NCI-H128 (cell line): ENCODE measurements at regions not wholly inside any gene's neighbourhood (a gene's known extent, or its start where the extent isn't known, plus 50 kb on each side); places are given as distances from the start of the nearest gene placed in this dataset.

Source experiments
- DNase-seq: peaks from one replicate; lab custom pipeline; 2025; ENCODE audit not compliant: unreplicated experiment; lab: John Stamatoyannopoulos, UW

GRCh38 chr9:31071606-31072286, 1312.7 kb upstream of the ACO1 start:
- DNase-seq = no peak

GRCh38 chr9:31078175-31078574, 1306.3 kb upstream of the ACO1 start:
- DNase-seq = no peak

- no peak for DNase-seq
Measured at GRCh38 chr9:31084350-31084749, 1300.1 kb upstream of the ACO1 start.

DNA sequence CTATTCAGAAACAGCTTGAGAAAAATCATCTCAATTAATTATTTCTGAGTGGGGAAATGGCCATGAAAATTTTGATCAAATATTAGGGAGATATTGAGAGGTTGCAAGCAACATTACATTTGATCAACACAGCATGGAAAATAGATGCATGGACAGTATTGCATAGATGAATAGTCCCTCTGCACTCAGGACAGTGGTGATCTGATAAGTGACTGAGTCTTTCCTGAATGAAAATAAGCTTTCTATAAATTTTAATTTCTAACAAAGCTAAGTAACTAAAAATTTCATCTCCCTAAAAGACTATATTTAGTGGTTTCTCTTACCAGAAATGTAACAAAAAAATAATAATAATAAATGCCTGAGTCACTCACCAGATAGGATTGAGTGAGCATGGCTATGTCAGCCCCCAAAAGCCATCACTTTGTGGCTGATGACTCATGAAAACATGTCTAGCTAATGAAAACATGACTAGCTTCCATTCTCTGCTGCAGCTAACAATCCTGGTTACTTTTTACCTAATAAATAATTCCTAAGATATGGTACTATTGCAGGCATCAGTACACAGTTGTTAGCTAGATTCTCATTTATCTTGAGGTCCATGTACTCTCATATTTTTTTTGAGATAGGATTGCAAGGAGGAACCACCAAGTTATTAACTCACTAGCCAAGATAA, 1294.8 kb upstream of the ACO1 start:
- DNase-seq = no peak

GRCh38 chr9:31100311-31100710, 1284.1 kb upstream of the ACO1 start:
- no peak for DNase-seq

- no peak for DNase-seq
Measured at GRCh38 chr9:31103836-31104235, 1280.6 kb upstream of the ACO1 start.

- DNase-seq = no peak
Measured at GRCh38 chr9:31104249-31104648, 1280.2 kb upstream of the ACO1 start.

DNA sequence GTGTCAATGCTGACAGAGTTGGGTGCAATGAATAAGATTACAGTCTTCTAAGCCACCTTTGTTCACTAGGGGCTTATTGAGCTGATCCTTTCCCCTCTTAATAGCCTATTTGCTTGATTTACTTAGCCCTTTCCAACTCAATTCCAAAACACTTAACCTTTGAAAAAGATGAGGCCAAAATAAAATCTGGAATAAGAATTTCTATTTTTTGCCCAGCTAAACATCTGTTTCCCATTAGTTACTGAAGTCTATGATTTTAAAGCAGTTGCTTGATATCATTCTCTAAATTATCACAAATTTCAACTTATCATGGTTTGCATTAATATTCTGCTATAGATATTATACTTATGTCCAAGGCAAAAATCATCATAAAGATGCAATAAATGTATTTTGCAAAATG, 1272.0 kb upstream of the ACO1 start:
- no peak for DNase-seq

- DNase-seq = no peak
Measured at GRCh38 chr9:31114346-31114745, 1270.1 kb upstream of the ACO1 start.

GRCh38 chr9:31119890-31120454, 1264.5 kb upstream of the ACO1 start:
- DNase-seq = no peak

DNA sequence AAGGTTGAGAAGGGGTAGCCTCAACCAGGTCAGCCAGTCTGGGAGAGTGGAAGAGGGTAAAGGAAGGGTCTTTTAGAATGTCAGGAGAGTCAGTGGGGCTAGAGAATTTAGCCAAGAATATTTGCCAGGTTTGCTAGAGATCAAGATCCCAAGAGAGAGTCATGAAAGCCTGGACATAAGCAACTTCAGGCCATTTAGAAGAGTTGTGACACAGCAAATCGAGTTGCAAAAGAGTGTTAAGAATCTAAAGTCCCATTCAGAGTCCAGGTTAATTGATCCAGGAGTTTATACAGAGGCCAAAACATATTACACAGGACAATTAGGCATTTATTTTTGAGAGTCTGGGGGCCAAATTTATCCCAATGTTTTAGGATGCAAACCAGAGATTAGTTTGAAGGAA, 1260.1 kb upstream of the ACO1 start:
- no peak for DNase-seq

DNA sequence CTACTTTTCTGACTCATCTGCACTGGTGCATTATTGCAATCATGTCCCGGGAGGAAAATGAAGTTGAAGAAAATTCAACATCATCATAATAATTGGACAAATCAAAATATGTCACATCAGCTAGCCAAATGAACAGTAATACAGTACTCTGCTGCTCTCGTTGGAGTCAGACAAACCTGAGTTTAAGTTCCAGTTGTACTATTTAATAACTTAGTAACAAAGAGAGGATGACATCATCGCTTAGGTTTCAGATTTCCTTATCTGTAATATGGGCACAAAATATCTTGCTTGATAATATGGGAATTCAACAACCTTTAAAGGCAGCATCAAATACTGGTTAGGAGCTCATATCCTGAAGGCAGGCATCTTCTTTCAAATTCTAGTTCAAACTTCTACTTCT, 1248.9 kb upstream of the ACO1 start:
- no peak for DNase-seq

DNA sequence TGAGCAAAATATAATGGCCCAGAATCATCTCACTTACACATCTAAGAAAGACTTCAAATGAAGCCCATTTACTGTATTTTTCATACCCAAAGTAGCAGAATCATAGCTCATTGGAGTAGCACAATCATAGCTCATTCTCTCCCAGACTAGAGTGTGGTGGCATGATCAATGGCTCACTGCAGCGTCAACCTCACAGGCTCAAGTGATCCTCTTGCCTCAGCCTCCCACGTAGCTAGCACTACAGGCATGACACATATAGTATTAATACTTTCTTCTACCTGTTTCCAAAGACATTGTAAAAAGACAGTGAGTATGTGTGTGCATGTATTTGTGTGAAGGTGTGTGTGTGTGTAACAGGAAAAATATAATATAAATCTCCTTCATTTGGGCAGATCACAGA, 1247.9 kb upstream of the ACO1 start:
- no peak for DNase-seq

GRCh38 chr9:31137176-31138160, 1247.0 kb upstream of the ACO1 start:
- no peak for DNase-seq

DNA sequence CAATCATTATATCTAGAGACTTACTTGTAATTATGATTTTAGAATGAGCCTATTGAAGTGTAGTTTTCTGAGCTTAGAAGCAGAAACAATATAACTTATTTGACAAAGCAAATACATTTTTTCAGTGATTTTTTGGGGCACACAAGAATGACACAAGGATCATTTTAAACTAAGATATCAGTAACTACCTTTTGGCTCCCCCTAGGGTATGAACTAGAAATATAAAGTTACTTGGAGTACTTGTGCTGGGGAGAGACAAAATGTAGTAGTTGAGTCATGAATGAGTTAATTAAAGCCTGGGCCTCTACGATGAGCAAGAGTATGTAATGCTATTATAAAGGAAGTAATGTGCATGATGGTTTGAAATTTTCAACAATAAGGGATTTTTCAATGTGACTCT, 1244.1 kb upstream of the ACO1 start:
- no peak for DNase-seq

DNA sequence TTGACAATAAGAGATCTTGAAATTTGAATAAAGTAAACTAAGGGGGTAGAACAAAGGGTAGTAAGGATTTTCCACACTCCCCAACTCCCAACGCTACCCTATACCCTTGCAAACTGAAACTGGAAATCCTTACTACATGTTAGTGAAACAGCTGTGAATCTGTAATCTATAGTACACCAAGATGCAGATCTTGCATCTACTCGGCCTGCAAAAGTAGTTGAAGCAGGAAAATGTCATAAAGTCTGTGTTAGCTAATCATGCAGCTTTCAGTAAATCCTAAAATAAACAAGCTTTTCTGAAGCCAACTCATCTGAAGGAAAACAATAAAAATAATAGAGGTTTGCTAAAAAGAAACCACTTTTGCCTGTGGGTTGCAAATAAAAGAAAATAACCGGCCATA, 1242.0 kb upstream of the ACO1 start:
- no peak for DNase-seq

GRCh38 chr9:31144614-31145013, 1239.8 kb upstream of the ACO1 start:
- DNase-seq = no peak

DNA sequence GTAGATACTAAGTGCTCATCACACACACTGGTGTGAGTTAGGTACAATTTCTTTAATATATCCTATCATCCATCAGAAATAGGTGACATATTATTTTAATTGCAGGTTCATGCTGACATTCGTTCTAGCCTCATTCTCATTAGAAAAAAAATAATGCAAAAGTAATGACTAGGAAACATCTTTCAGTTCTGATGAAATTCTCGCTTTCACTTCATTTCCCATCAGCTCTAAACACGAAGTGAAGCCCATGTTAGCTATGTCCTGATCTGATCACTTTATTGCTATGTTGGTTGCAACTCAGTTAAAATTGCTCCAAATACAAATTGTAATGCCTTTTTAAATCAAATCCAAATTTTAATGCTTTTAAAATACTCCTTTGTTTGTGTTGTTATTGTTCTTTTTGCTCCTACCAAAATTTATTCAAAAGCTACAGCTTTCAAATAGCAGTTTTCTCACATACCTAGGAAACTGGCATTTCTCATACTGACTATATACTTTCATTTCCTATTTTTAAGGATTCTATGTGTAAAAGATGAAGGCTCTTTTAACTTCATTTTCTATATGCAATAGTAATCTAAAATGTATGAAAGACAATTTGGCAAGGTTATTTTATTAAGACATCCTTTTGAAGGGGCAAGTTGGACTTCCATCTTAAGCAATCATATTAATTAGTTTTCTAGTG, 1237.8 kb upstream of the ACO1 start:
- no peak for DNase-seq

DNA sequence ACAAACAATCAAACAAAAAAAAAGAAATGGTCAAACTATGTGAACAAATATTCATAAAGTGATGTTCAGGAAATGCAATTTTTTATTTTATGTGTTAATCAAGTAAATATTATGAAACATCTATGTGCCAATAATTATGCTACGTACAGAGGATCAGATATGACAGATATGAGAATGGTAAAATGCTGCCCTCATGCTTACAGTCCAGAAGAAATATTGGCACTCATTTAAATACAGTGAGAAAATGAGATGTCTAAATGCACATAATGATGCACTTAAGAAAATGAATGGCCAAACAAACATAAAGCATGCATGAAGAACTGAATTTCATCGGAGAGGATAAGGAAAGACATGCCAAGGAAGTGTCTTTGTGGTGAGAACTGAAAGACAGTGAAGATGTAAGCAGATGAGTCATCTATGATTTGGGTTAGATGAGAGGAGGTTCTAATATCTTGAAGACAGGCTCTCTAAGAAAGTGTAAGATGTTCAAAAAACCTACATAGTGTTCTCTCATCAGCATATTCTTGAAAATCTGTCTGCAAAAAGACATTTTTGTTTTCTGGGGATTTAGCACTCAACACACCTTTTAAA, 1231.1 kb upstream of the ACO1 start:
- DNase-seq = no peak

- DNase-seq = no peak
Measured at GRCh38 chr9:31166516-31166915, 1217.9 kb upstream of the ACO1 start.

DNA sequence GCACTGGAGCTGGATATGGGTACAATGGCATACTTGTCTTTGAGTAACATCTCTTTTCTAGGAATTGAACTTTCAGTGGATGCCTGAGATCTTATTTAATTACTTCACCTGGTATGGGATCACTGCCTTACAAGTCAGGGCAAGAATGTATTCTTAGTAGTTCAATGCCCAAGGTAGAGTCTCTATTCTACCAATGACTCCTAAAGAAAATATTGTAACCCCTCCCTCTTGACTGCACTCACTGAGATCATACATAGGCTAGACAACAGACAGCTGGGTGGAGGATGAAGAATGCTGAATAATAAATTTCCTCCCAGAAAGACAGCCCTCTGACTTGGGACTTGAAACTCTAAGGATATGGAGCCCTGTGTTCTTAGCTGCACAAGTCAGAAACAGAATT, 1216.3 kb upstream of the ACO1 start:
- no peak for DNase-seq
